HepG2 (cell line): ENCODE measurements at regions not wholly inside any gene's neighbourhood (a gene's known extent, or its start where the extent isn't known, plus 50 kb on each side); places are given as distances from the start of the nearest gene placed in this dataset.
A peak's percentile ranks its signal among the peaks of the same experiment; 100 is the strongest.

Experiments
- ATAC-seq: fragments of 200-7000 bp; cut with Tn5 transposase; 3 replicates; pipeline ENCODE4 v1.9.1; 2020; ENCODE audit warnings: mild to moderate bottlenecking, moderate library complexity
- BruUV-seq: library from RNA; stranded (reverse); fragments of 400-500 nt; replicated peaks from 2 replicates; lab custom pipeline; 2021; lab: Mats Ljungman, UMichigan
- CTCF ChIA-PET: fragments of 300-600 bp; formaldehyde crosslinking; extraction: SDS; loops from one replicate; lab custom pipeline; 2021; ENCODE audit warnings: low total read pairs, inconsistent platforms, low intra/inter-chr PET ratio; lab: Yijun Ruan, JAX
- POLR2A ChIA-PET: fragments of 350-600 bp; sonication (Branson Sonifier 250); formaldehyde crosslinking; loops from one replicate; lab custom pipeline; 2020; ENCODE audit warnings: antibody characterized with exemption, inconsistent platforms; lab: Yijun Ruan, JAX
- DNase-seq: peaks from one replicate; pipeline ENCODE4 v3.0.0-alpha.2; 2015; ENCODE audit warnings: low spot score
- FAIRE-seq: peaks from 3 replicates; lab custom pipeline; 2011; peaks lifted over from hg19 to GRCh38; lab: Jason Lieb, UNC
- H2AFZ ChIP-seq: one replicate; pipeline ENCODE4 v1.6.1; 2011; ENCODE audit warnings: low read length, inconsistent platforms
- H3K27ac ChIP-seq: fragments of 300-600 bp; 3 replicates; pipeline ENCODE4 v1.8.0; 2011; ENCODE audit warnings: mixed run types, mild to moderate bottlenecking, mixed read lengths, low read length, inconsistent platforms; ENCODE audit not compliant: insufficient read depth; ENCODE audit errors: extremely low read length
- H3K27me3 ChIP-seq, 2 experiments: fragments of 200-600 bp in 1 of 2; 2 replicates in 1 of 2; 3 replicates in 1 of 2; pipeline versions ENCODE4 v1.6.0 to v1.8.0; 2011; ENCODE audit warnings: low read length in 2 of 2, mild to moderate bottlenecking in 2 of 2, moderate library complexity in 2 of 2, inconsistent platforms in 1 of 2; ENCODE audit not compliant: insufficient read depth in 2 of 2, control insufficient read depth in 1 of 2
- H3K36me3 ChIP-seq, 2 experiments: fragments of 200-600 bp in 1 of 2; replicated peaks in 1 of 2; 2 replicates in 1 of 2; 3 replicates in 1 of 2; pipeline versions ENCODE4 v1.5.1 to v1.8.0; 2011; ENCODE audit warnings: low read length in 2 of 2, inconsistent platforms in 1 of 2; ENCODE audit not compliant: insufficient read depth in 2 of 2, control insufficient read depth in 1 of 2
- H3K4me1 ChIP-seq: 2 replicates; pipeline ENCODE4 v1.5.1; 2012; ENCODE audit warnings: low read length, inconsistent platforms; ENCODE audit not compliant: insufficient read depth
- H3K4me2 ChIP-seq: 2 replicates; pipeline ENCODE4 v1.6.0; 2011; ENCODE audit warnings: low read depth, low read length, inconsistent platforms
- H3K4me3 ChIP-seq, 3 experiments: fragments of 200-600 bp in 1 of 3; sonication (generic), shearing (Covaris generic) in 1 of 3; replicated peaks in 1 of 3; 2 replicates each; pipeline ENCODE4 v1.5.1; 2011 to 2016; ENCODE audit warnings: low read length in 3 of 3, inconsistent platforms in 2 of 3, low read depth in 2 of 3, mild to moderate bottlenecking in 2 of 3, control low read depth in 1 of 3, mixed read lengths in 1 of 3; ENCODE audit not compliant: insufficient read depth in 1 of 3
- H3K79me2 ChIP-seq: one replicate; pipeline ENCODE4 v1.6.1; 2011; ENCODE audit warnings: low read length, inconsistent platforms; ENCODE audit not compliant: insufficient read depth
- H3K9ac ChIP-seq: 2 replicates; pipeline ENCODE4 v1.6.0; 2011; ENCODE audit warnings: mild to moderate bottlenecking, low read depth, low read length, inconsistent platforms; ENCODE audit not compliant: insufficient read depth
- H3K9me3 ChIP-seq: 2 replicates; pipeline ENCODE4 v1.5.1; 2012; ENCODE audit warnings: mild to moderate bottlenecking, low read length
- H4K20me1 ChIP-seq: 2 replicates; pipeline ENCODE4 v1.6.0; 2011; ENCODE audit warnings: inconsistent platforms, mild to moderate bottlenecking, low read length, moderate library complexity; ENCODE audit not compliant: insufficient read depth
- EEA1 ChIP-seq: sonication (generic); formaldehyde crosslinking; IDR thresholded peaks from 2 replicates; pipeline ENCODE4 v1.5.1; 2020; ENCODE audit warnings: mild to moderate bottlenecking, missing genetic modification reagents, borderline replicate concordance
- EED ChIP-seq: sonication (generic); formaldehyde crosslinking; IDR thresholded peaks from 2 replicates; pipeline ENCODE4 v1.5.0; 2020; ENCODE audit warnings: mild to moderate bottlenecking, missing genetic modification reagents
- NFKBIZ ChIP-seq: IDR thresholded peaks from 2 replicates; pipeline ENCODE4 v1.6.1; 2018; ENCODE audit warnings: missing genetic modification reagents, missing compliant biosample characterization
- PLRG1 ChIP-seq: fragments of 450-650 bp; conservative IDR thresholded peaks from 2 replicates; pipeline ENCODE4 v1.6.1; 2016
- ZBTB33 ChIP-seq: sonication (generic); formaldehyde crosslinking; IDR thresholded peaks from 2 replicates; pipeline ENCODE4 v1.4.0; 2020; ENCODE audit warnings: missing genetic modification reagents
- ZNF687 ChIP-seq: sonication (generic); formaldehyde crosslinking; IDR thresholded peaks from 2 replicates; pipeline ENCODE4 v1.5.1; 2020; ENCODE audit warnings: mild to moderate bottlenecking, missing genetic modification reagents, moderate library complexity
- ZSCAN25 ChIP-seq: sonication (generic); formaldehyde crosslinking; IDR thresholded peaks from 2 replicates; pipeline ENCODE4 v1.8.0; 2022; ENCODE audit warnings: mild to moderate bottlenecking, missing genetic modification reagents
- WGBS: methylation state at CpG from one replicate; pipeline ENCODE4 v1.1.6; 2017; ENCODE audit warnings: low lambda C conversion rate; 5-methylcytosine and 5-hydroxymethylcytosine counted together
- in situ Hi-C: cut with HindIII; loops from 2 replicates; pipeline ENCODE4 v1.10.0; 2017; ENCODE audit warnings: low pct_unique_long_range_greater_than_20kb; ENCODE audit not compliant: extremely low pct_ligation_motif_present
- intact Hi-C: fragments of 100-400 bp; cut with micrococcal nuclease; formaldehyde crosslinking; loops from one replicate; pipeline ENCODE4 v1.10.0; 2022; ENCODE audit not compliant: unreplicated experiment

GRCh38 chr16:50445621-50446555 lies 77.1 kb upstream of the BRD7 start:
- Histone ChIP-seq H2AFZ (no peak overlapping the region), H3K4me1 (peaks cover 33% of the 10 kb centered on the region), H3K9ac (no peak overlapping the region), H3K4me2 (no peak overlapping the region), H3K79me2 (no peaks in the 10 kb centered on the region), H3K27ac (no peak overlapping the region), H3K4me3 (no peak overlapping the region), H3K36me3 (no peaks in the 10 kb centered on the region), H4K20me1 (no peaks in the 10 kb centered on the region), H3K9me3 (peaks cover 9% of the 10 kb centered on the region), H3K27me3 (no peaks in the 10 kb centered on the region)
- no TSS peak for BruUV-seq
- ATAC-seq (no peak), FAIRE-seq (no peak), DNase-seq (no peak)
- ChIA-PET POLR2A (no interaction called here), CTCF (no interaction called here)
- intact Hi-C loops (no loop called here), in situ Hi-C loops (no loop called here)
- 72% methylated on average over 15 of the region's 19 CpGs for WGBS
- no peak for TF ChIP-seq NFKBIZ (CRISPR knock-in tag)
- no peak for TF ChIP-seq PLRG1
- 0 out of 2 replicates have a peak, but pooled peaks have one; percentile 22 for TF ChIP-seq ZBTB33 (CRISPR knock-in tag)
- TF ChIP-seq ZSCAN25: 0 out of 2 replicates have a peak, but pooled peaks have one; percentile 29
- peak; percentile 16; the same call in 1 of the 2 replicates for TF ChIP-seq ZNF687 (CRISPR knock-in tag)
- no peak for TF ChIP-seq EEA1
- 0 out of 2 replicates have a peak, but pooled peaks have one; percentile 38 for TF ChIP-seq EED
